ENCODE measurements at regions not wholly inside any gene's neighbourhood (a gene's known extent, or its start where the extent isn't known, plus 50 kb on each side); places are given as distances from the start of the nearest gene placed in this dataset.
"Not testable (repeated sequence)": the region's sequence is repeated elsewhere in the genome, so short reads cannot be mapped to it uniquely, and the experiment has no call there.

- no peak for DNase-seq
Measured at GRCh38 chr10:94238006-94238617, 124.6 kb downstream of the NOC3L start.

GRCh38 chr10:94239696-94240095 is 123.0 kb downstream of the NOC3L start:
- no peak for DNase-seq

GRCh38 chr10:94240491-94240890 is 122.2 kb downstream of the NOC3L start:
- DNase-seq = no peak

DNA sequence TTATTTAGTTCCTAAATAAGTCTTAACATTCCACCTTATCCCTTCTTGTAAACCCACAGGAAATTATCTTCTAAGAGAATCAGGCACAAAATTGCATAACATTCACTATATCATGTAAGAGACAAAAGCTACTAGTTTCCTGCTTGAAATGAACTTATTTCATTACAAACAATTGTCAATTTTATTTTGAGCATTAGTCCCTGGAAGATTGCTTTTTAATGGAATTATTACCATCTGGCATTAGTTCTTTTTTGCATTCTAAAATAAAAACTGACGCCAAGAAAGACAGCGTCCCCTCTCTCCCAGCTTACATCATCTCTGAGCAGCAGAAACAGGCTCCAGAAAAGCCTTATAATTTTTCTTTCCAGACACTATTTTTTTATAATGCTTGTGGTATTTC is 121.8 kb downstream of the NOC3L start:
- DNase-seq = no peak

DNA sequence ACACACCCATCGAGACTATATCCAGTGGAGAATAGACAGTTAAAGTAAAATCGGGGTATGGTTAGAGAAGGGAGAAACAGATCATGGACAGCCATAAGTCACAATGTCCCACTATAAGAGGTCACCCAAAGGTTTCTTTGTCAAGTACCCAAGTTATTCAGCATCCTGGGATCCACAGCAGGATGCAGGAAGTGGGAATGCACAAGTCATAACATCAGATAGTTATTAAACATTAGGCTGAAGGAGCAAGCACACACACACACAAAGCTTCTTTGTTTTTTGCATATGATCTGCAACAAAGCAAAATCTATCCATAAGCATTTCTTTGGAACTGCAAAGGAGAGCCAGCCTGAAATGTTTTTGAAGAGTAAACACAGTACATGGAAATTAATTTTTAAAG is 111.6 kb downstream of the NOC3L start:
- DNase-seq = no peak

DNA sequence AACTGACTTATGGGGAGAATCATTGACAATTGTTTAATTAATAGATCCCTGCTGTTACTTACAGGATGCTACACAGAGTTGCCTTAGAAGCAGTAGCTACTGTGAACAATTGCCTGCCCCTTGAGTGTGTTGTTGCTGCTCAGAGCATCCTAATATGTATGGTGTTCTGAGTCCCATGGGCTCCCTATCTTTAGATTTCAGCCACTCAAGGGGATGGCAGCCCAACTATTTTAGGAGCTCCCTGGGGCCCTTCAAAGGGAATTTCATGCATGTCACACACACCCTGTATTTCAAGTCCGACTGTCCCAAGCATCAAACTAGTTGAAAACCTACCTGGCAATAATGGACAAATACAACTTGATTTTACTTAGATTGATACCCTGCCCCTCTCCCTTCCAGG is 111.2 kb downstream of the NOC3L start:
- DNase-seq = no peak

- not testable (repeated sequence) for DNase-seq
Measured at GRCh38 chr10:94257407-94257806, 105.3 kb downstream of the NOC3L start.

GRCh38 chr10:94260455-94260854 is 102.3 kb downstream of the NOC3L start:
- DNase-seq = no peak

GRCh38 chr10:94264085-94264484 is 98.7 kb downstream of the NOC3L start:
- no peak for DNase-seq

- DNase-seq = no peak
Measured at GRCh38 chr10:94266091-94266490, 96.6 kb downstream of the NOC3L start.

- no peak for DNase-seq
Measured at GRCh38 chr10:94268652-94269051, 94.1 kb downstream of the NOC3L start.

GRCh38 chr10:94274142-94274787 is 88.5 kb downstream of the NOC3L start:
- no peak for DNase-seq

DNA sequence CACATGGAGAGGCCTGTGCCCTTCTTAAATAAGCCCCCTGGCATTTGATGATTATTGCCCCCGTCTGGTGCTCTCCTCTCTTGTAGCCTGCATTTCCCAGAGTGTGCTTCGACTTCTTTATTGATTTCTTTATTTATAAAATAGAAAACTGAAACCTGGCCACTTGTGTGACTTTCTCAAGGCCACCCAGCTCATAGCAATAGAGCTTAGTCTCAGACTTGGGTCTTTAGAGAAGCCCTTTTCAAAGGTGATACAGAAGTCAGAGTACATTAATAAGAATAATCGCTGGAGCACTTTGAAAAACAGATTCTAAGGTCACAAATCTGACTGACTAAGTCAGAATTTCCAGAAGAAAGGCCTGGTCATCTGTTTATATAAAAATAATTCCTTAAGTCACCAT is 86.6 kb downstream of the NOC3L start:
- no peak for DNase-seq

DNA sequence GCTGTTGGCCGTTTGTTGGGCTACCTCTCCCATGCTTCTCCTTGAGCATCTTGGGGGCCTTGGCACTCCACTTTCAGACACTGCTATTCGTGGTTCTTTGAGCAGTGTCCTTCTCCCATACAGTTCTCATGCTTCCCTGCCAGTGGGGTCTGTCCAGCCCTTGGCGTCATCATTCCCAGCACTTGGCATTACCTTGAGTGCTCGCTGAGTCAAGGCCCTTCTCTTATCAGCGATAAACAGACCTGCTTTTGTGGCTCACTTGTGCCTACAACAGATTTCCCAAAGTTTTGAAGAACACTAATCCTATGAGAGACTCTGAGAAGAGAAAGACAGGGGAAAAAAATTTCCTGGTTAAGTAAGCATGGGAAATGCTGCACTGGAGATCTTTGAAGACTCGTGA is 85.3 kb downstream of the NOC3L start:
- no peak for DNase-seq

GRCh38 chr10:94279835-94280709 is 82.7 kb downstream of the NOC3L start:
- DNase-seq = peak; percentile 85

- no peak for DNase-seq
Measured at GRCh38 chr10:94281654-94282053, 81.1 kb downstream of the NOC3L start.

DNA sequence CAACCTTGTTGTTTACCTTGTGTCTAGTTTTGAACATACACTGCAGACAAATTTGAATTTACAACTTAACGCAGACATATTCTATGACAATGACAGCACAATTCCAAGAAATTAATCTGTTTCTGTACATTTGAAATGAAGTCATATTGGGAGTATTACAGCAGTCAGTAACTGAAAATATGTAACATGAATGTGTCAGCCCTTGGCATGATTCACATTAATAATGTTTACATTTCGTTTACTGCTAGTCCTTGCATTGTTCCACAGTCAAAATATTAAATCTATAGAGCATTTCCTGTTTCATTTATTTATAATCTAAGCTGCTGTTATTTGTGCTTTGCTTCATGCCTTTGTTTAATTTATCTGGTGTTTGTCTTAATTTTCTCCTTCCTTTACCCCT is 80.4 kb downstream of the NOC3L start:
- DNase-seq = no peak
